Adrenal gland (tissue), 5 donors: ENCODE measurements at regions not wholly inside any gene's neighbourhood (a gene's known extent, or its start where the extent isn't known, plus 50 kb on each side); places are given as distances from the start of the nearest gene placed in this dataset.

Experiments
- POLR2A ChIP-seq, 2 donors: fragments of 450-650 bp; IDR thresholded peaks; one replicate each; pipeline ENCODE4 v1.6.1; 2017; ENCODE audit warnings: antibody characterized with exemption in 2 of 2, mild to moderate bottlenecking in 2 of 2, moderate library complexity in 1 of 2
- TF ChIP-seq, protein P1 (sequence below), 6 experiments: fragments of 450-650 bp in 4 of 6; fragments of 200-600 bp in 2 of 6; sonication (generic) in 1 of 6; IDR thresholded peaks; 1 replicate in 5 of 6; 2 replicates in 1 of 6; pipeline versions ENCODE4 v1.5.1 to v1.8.0; 2016 to 2021; ENCODE audit warnings: antibody characterized with exemption in 6 of 6, mild to moderate bottlenecking in 2 of 6, moderate library complexity in 1 of 6
- donor health status: DM: no; HTN: no; CAD: no.

DNA sequence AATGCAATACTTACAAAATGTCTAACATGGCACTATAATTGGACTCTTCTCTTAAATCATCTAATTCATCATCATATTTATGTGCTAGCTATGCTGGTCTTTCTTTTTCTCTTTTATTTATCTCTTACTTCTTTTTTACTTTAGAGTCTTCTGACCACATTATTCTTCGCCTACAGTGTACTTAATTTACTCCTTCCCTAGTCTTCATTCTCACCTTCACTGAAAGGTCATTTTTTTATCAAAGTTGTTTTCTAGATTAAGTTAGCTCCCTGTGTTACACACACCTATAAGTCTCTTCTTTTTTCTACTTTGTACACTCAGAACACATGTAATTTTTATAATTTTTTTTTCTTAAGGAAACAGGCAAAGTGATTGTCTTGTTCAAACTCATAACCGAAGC lies 1351.2 kb downstream of the FSCB start:
- TF ChIP-seq, protein P1, sequence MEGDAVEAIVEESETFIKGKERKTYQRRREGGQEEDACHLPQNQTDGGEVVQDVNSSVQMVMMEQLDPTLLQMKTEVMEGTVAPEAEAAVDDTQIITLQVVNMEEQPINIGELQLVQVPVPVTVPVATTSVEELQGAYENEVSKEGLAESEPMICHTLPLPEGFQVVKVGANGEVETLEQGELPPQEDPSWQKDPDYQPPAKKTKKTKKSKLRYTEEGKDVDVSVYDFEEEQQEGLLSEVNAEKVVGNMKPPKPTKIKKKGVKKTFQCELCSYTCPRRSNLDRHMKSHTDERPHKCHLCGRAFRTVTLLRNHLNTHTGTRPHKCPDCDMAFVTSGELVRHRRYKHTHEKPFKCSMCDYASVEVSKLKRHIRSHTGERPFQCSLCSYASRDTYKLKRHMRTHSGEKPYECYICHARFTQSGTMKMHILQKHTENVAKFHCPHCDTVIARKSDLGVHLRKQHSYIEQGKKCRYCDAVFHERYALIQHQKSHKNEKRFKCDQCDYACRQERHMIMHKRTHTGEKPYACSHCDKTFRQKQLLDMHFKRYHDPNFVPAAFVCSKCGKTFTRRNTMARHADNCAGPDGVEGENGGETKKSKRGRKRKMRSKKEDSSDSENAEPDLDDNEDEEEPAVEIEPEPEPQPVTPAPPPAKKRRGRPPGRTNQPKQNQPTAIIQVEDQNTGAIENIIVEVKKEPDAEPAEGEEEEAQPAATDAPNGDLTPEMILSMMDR (IDR thresholded peaks at IDR 0.05), result no peak
- no peak for TF ChIP-seq POLR2A (IDR thresholded peaks at IDR 0.05)
